ENCODE measurements at regions not wholly inside any gene's neighbourhood (a gene's known extent, or its start where the extent isn't known, plus 50 kb on each side); places are given as distances from the start of the nearest gene placed in this dataset.
"Not testable (repeated sequence)": the region's sequence is repeated elsewhere in the genome, so short reads cannot be mapped to it uniquely, and the experiment has no call there.

- DNase-seq (ENCODE audit: low read depth in 2 of 2), result no peak
These were observed 268.4 kb upstream of the AMIGO2 start for GRCh38 chr12:47348206-47348605.

GRCh38 chr12:47346251-47347019 lies 266.7 kb upstream of the AMIGO2 start:
- no peak for DNase-seq (ENCODE audit: low read depth in 2 of 2)

- DNase-seq (ENCODE audit: low read depth in 2 of 2), result no peak
These were observed 264.2 kb upstream of the AMIGO2 start for GRCh38 chr12:47343684-47344567.

- DNase-seq (ENCODE audit: low read depth in 2 of 2), result no peak
These were observed 260.8 kb upstream of the AMIGO2 start for GRCh38 chr12:47340411-47341015.

DNA sequence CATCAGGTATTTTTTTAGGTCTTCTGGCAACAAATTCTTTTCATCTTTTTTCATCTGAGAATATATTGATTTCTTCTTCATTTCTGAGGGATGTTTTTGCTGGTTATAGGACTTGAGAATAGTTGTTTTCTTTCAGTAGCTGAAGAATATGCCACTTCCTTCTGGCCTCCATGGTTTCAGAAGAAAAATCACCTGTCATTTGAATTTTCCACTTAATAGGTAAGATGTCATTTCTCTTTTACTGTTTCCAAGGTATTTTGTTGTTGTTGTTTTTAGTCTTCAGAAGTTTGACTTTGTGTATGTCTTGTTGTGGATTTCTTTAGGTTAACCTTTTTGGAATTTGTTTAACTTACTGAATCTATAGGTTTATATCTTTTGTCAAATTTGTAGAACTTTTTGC lies 257.8 kb upstream of the AMIGO2 start:
- no peak for DNase-seq (ENCODE audit: low read depth in 2 of 2)

DNA sequence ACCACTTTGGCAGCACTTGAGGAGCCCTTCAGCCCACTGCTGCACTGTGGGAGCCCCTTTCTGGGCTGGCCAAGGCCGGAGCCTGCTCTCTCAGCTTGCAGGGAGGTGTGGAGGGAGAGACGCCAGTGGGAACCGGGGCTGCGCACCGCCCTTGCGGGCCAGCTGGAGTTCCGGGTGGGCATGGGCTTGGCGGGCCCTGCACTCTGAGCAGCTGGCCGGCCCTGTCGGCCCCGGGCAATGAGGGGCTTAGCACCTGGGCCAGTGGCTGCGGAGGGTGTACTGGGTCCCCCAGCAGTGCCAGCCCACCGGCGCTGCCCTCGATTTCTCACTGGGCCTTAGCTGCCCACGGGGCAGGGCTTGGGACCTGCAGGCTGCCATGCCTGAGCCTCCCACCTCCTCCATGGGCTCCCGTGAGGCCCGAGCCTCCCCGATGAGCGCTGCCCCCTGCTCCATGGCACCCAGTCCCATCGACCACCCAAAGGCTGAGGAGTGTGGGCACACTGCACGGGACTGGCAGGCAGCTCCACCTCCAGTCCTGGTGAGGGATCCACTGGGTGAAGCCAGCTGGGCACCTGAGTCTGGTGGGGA lies 253.6 kb upstream of the AMIGO2 start:
- DNase-seq (ENCODE audit: low read depth in 2 of 2), result not testable (repeated sequence)

- DNase-seq (ENCODE audit: low read depth in 2 of 2), result no peak
These were observed 249.2 kb upstream of the AMIGO2 start for GRCh38 chr12:47328831-47329545.

DNA sequence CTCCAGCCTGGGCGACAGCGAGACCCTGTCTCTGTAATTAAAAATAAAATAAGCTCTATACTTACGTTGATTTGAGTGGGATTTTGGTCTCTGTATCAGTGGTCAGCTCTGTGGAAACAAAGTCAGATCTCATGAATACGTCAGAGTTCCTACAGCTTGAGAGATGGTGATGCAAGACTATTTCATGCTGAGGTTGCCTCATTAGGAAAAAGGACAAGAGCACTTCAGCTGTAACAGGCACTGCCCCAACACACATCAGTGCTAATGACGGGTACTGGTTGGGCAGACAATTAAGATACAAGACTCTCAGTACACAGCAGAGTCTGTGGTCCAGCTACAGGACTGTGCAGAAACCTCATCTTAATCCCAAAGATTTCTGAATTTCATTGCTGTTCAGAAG lies 246.4 kb upstream of the AMIGO2 start:
- no peak for DNase-seq (ENCODE audit: low read depth in 2 of 2)

DNA sequence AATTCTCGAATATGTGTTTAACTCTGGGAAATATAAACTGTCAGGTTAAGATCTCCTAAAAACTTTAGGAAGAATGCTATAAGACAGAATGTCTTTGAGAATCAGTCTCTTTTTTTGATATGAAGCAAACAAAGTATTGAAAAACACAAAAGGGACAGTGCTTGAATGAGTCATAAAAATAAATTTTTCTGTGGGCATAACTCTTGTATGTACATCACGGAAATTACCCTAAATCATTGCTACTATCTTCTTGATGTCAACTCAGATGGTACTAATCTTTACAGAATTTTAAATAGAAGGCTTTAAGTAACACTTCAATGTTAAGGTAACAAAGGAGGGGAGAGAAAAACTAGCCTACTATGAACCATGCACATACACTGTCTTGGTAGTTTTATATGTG lies 244.0 kb upstream of the AMIGO2 start:
- no peak for DNase-seq (ENCODE audit: low read depth in 2 of 2)

DNA sequence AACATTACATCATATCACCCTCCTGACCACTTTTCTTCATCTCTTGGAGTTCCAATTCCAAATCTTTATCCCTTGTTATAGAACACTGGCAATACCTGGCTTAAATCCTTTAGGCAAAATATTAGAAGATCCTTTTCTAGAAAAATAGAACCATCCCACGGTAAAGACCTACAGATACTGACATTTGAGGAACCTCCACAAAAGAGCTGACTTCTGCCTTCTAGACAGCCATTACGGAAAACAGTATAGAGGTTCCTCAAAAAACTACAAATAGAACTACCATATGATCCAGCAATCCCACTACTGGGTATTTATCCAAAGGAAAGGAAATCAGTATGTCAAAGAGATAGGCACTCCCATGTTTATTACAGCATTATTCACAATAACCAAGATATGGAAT lies 241.7 kb upstream of the AMIGO2 start:
- no peak for DNase-seq (ENCODE audit: low read depth in 2 of 2)

GRCh38 chr12:47319746-47320145 lies 240.0 kb upstream of the AMIGO2 start:
- no peak for DNase-seq (ENCODE audit: low read depth in 2 of 2)

DNA sequence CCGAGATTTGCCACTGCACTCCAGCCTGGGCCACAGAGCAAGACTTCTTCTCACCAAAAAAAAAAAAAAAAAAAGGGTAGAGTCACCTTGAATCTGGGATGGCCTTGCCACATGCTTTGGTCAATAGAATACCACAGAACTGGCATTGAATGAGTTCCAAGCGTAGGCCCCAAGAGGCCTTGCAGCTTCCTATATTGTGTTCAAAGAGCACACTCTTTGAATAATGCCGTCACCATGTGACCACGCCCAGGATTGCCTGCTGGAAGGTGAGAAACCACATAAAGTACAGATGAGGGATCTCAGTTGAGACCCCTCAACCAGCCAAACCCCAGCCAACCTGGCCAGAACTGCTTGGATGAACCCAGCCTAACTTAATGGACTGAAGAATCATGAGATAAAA lies 239.2 kb upstream of the AMIGO2 start:
- DNase-seq (ENCODE audit: low read depth in 2 of 2), result no peak

DNA sequence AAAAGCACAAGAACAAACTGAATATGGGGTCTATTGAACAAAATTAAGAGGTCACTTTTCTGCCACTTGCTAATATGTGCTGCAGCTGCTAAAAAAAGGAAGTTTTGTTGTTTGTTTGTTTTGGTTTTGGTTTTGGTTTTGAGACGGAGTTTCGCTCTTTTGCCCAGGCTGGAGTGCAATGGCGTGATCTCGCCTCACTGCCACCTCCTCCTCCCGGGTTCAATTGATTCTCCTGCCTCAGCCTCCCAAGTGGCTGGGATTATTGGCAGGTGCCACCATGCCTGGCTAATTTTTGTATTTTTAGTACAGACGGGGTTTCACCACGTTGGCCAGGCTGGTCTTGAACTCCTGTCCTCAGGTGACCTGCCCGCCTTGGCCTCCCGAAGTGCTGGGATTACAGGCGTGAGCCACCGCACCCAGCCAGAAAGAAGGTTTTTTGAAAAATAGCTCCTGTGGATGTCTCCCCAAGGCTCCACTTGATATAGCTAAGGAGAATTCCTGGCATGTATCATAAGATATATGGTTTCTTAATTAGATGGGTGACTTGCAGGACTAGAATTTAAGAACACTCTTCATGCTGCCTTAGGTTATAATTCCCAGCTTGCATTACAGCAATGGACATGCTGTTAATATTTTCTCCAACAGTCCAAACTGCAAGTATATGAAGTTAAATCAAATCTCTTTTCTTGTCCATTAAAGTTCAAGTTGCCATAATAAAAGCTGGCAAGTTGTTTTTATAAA lies 237.6 kb upstream of the AMIGO2 start:
- no peak for DNase-seq (ENCODE audit: low read depth in 2 of 2)

DNA sequence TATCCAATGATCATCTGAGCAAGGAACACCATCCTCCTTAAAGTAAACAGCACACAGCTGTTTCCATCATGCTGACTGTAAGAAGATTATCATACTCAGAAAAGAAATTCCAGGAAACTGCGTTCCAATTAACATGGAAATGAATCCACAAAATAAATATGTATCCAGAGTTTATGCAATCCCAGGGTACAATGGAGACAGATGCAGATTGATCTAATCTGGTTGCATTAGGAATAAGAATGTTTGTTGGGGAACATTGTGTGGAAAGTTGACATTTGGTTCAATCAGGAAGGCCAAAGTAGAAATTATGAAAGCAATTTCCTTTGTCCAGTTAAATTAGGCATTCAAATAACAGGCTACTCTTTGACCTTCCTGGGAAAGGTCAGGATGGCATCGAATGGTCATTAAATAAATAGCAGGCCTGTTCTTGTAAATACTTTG lies 236.9 kb upstream of the AMIGO2 start:
- no peak for DNase-seq (ENCODE audit: low read depth in 2 of 2)

- DNase-seq (ENCODE audit: low read depth in 2 of 2), result no peak
These were observed 235.2 kb upstream of the AMIGO2 start for GRCh38 chr12:47314996-47315395.

DNA sequence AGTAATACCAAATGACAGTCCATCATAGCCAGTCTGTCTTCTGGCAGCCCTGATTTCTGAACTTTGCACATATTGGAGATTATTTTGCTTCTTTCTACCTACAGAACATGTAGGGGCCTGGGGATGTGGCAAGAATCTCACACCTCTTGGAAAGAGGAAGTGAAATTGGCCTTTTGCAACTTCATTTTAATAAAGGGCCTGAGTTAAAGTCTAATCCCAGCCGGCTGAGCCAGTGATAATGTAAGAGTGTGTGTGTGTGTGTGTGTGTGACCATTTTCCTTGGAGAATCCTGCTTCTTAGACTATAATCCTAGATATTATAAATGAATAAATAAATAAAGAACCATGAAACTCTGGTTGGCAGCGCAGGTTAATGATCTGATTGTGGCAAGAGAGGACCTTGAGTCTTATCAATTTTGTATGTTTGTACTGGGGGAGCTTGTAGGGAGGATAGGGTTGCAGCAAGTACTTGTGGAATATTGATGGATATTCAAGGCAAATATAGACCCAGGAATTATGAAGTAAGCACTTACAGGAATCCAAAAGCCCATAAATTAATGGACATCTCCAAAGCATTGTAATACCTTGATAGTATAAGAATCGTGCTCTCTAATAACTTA lies 233.2 kb upstream of the AMIGO2 start:
- no peak for DNase-seq (ENCODE audit: low read depth in 2 of 2)

GRCh38 chr12:47312147-47312546 lies 232.4 kb upstream of the AMIGO2 start:
- no peak for DNase-seq (ENCODE audit: low read depth in 2 of 2)

DNA sequence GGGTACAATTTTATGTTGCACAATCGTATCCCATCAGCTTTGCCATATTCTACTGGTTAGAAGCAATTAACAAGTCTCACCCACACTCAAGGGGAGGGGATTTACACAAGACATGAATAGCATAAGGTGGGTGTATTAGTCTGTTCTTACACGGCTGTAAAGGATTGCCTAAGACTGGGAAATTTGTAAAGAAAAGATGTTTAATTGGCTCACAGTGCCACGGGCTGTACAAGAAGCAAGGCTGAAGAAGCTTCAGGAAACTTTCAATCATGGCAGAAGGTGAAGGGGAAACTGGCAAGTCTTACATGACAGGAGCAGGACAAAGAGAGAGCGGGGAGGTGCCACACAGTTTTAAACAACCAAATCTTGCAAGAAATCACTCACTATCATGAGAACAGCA lies 231.8 kb upstream of the AMIGO2 start:
- no peak for DNase-seq (ENCODE audit: low read depth in 2 of 2)

- no peak for DNase-seq (ENCODE audit: low read depth in 2 of 2)
These were observed 231.3 kb upstream of the AMIGO2 start for GRCh38 chr12:47311010-47311409.

- no peak for DNase-seq (ENCODE audit: low read depth in 2 of 2)
These were observed 228.9 kb upstream of the AMIGO2 start for GRCh38 chr12:47308672-47309071.
